ENCODE measurements at regions not wholly inside any gene's neighbourhood (a gene's known extent, or its start where the extent isn't known, plus 50 kb on each side); places are given as distances from the start of the nearest gene placed in this dataset.

DNA sequence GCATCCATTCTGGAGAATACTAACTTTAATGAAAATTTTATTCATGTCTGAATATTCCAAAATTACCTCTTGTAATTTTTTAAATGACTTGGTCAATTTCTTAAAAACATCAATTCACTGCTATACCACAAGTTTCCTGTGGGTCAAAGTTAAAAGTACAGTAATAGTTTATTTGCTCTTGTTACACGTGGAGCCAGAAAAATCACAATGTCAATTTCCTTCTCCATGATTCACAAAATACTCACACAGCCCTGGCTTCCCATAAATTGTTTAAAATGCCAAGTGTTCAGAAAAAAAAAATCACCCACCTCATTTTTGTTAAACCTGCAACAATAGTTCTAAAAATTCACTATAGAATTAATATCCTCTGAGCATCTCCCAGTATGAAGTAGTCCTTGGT is 139.5 kb upstream of the GRM3 start:
- DNase-seq: no peak
- Histone ChIP-seq H3K4me1 (ENCODE audit: control insufficient read depth in 2 of 2, insufficient read depth in 2 of 2, low read length in 2 of 2) (no peaks in the 10 kb centered on the region), H3K4me3 (ENCODE audit: control extremely low read depth in 1 of 5, extremely low read depth in 1 of 5, insufficient read depth in 1 of 5, low read depth in 2 of 5, low read length in 4 of 5) (no peak overlapping the region), H3K9me3 (ENCODE audit: control extremely low read depth in 1 of 3, control insufficient read depth in 2 of 3, insufficient read depth in 1 of 3, low read length in 2 of 3) (no peaks in the 10 kb centered on the region), H3K79me2 (ENCODE audit: control insufficient read depth, insufficient read depth, low read length) (no peaks in the 10 kb centered on the region), H2AFZ (ENCODE audit: insufficient read depth, low read depth, low read length, poor library complexity, severe bottlenecking) (no peak overlapping the region), H3K4me2 (replicated peaks; ENCODE audit: low read depth, low read length, poor library complexity, severe bottlenecking) (no peak overlapping the region), H3K27ac (ENCODE audit: low read length in 2 of 2) (no peak overlapping the region), H4K20me1 (ENCODE audit: control insufficient read depth, insufficient read depth, low read length, poor library complexity, severe bottlenecking) (no peaks in the 10 kb centered on the region), H3K27me3 (replicated peaks in 1 of 4; ENCODE audit: control extremely low read depth in 1 of 4, control insufficient read depth in 3 of 4, insufficient read depth in 4 of 4, low read length in 3 of 4) (no peaks in the 10 kb centered on the region), H3K36me3 (replicated peaks in 1 of 2; ENCODE audit: control extremely low read depth in 1 of 2, control insufficient read depth in 1 of 2, extremely low read depth in 1 of 2, insufficient read depth in 2 of 2, low read length in 1 of 2) (no peaks in the 10 kb centered on the region), H3K9ac (ENCODE audit: low read length) (no peak overlapping the region)
- H3K4me1 Mint-ChIP-seq: no peaks in the 10 kb centered on the region
- no peaks in the 10 kb centered on the region for H3K27me3 Mint-ChIP-seq
- no peak for ATAC-seq (ENCODE audit: low read depth)
- H3K4me3 Mint-ChIP-seq: no peak overlapping the region
- no peaks in the 10 kb centered on the region for H3K9me3 Mint-ChIP-seq (ENCODE audit: insufficient read depth)
- 20% methylated on average over 1 of the region's 1 CpG for WGBS (ENCODE audit: insufficient coverage)
- ChIA-PET POLR2A (no interaction called here), CTCF (no interaction called here)
- H3K27ac Mint-ChIP-seq: no peak overlapping the region
- TF ChIP-seq, protein P1, sequence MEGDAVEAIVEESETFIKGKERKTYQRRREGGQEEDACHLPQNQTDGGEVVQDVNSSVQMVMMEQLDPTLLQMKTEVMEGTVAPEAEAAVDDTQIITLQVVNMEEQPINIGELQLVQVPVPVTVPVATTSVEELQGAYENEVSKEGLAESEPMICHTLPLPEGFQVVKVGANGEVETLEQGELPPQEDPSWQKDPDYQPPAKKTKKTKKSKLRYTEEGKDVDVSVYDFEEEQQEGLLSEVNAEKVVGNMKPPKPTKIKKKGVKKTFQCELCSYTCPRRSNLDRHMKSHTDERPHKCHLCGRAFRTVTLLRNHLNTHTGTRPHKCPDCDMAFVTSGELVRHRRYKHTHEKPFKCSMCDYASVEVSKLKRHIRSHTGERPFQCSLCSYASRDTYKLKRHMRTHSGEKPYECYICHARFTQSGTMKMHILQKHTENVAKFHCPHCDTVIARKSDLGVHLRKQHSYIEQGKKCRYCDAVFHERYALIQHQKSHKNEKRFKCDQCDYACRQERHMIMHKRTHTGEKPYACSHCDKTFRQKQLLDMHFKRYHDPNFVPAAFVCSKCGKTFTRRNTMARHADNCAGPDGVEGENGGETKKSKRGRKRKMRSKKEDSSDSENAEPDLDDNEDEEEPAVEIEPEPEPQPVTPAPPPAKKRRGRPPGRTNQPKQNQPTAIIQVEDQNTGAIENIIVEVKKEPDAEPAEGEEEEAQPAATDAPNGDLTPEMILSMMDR (IDR thresholded peaks at IDR 0.05): no peak
- TF ChIP-seq EZH2 (IDR thresholded peaks at IDR 0.05; ENCODE audit: borderline replicate concordance, insufficient read depth, low read depth, low read length, poor library complexity, severe bottlenecking): no peak
- intact Hi-C loops (cut with micrococcal nuclease): no loop called here

DNA sequence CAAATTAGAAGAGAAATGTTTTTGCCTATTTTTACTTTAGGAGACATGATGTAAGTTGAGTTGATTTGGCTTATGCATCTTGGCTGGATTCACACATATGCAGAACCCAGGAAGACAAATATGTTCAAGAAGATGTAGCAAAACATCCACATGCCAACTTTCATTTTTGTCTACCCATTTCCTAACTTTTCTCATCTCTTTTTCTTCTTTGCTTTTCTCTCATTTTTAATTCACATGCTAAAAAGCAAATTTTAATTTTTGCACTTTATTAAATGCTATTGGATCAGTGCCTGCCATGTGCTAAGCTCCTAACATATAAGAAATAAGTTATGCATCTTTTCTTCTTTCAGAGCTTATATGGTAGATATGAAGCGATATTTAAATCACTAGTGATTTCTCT is 143.7 kb upstream of the GRM3 start:
- no peaks in the 10 kb centered on the region for H3K27me3 ChIP-seq (replicated peaks in 1 of 4; ENCODE audit: control extremely low read depth in 1 of 4, control insufficient read depth in 3 of 4, insufficient read depth in 4 of 4, low read length in 3 of 4)
- no peaks in the 10 kb centered on the region for H3K9me3 Mint-ChIP-seq (ENCODE audit: insufficient read depth)
- no peak overlapping the region for H3K27ac ChIP-seq (ENCODE audit: low read length in 2 of 2)
- no peaks in the 10 kb centered on the region for H3K36me3 ChIP-seq (replicated peaks in 1 of 2; ENCODE audit: control extremely low read depth in 1 of 2, control insufficient read depth in 1 of 2, extremely low read depth in 1 of 2, insufficient read depth in 2 of 2, low read length in 1 of 2)
- no peak for DNase-seq
- no peaks in the 10 kb centered on the region for H3K79me2 ChIP-seq (ENCODE audit: control insufficient read depth, insufficient read depth, low read length)
- no peak for ATAC-seq (ENCODE audit: low read depth)
- no peaks in the 10 kb centered on the region for H4K20me1 ChIP-seq (ENCODE audit: control insufficient read depth, insufficient read depth, low read length, poor library complexity, severe bottlenecking)
- no peaks in the 10 kb centered on the region for H3K9me3 ChIP-seq (ENCODE audit: control extremely low read depth in 1 of 3, control insufficient read depth in 2 of 3, insufficient read depth in 1 of 3, low read length in 2 of 3)
- TF ChIP-seq, protein P1 (IDR thresholded peaks at IDR 0.05): no peak
- TF ChIP-seq EZH2 (IDR thresholded peaks at IDR 0.05; ENCODE audit: borderline replicate concordance, insufficient read depth, low read depth, low read length, poor library complexity, severe bottlenecking): no peak
- no peaks in the 10 kb centered on the region for H3K4me1 ChIP-seq (ENCODE audit: control insufficient read depth in 2 of 2, insufficient read depth in 2 of 2, low read length in 2 of 2)
- POLR2A ChIA-PET: no interaction called here
- no peak overlapping the region for H3K4me3 Mint-ChIP-seq
- WGBS (ENCODE audit: insufficient coverage): no CpG with 5 or more reads among the region's 1 CpG
- H3K4me2 ChIP-seq (replicated peaks; ENCODE audit: low read depth, low read length, poor library complexity, severe bottlenecking): no peak overlapping the region
- H3K27me3 Mint-ChIP-seq: no peaks in the 10 kb centered on the region
- no peak overlapping the region for H3K9ac ChIP-seq (ENCODE audit: low read length)
- H3K27ac Mint-ChIP-seq: no peak overlapping the region
- H2AFZ ChIP-seq (ENCODE audit: insufficient read depth, low read depth, low read length, poor library complexity, severe bottlenecking): no peak overlapping the region
- H3K4me3 ChIP-seq (ENCODE audit: control extremely low read depth in 1 of 5, extremely low read depth in 1 of 5, insufficient read depth in 1 of 5, low read depth in 2 of 5, low read length in 4 of 5): no peak overlapping the region
- CTCF ChIA-PET: no interaction called here
- intact Hi-C loops (cut with micrococcal nuclease): no loop called here
- H3K4me1 Mint-ChIP-seq: no peaks in the 10 kb centered on the region
